WTC11 (cell line): ENCODE measurements at regions not wholly inside any gene's neighbourhood (a gene's known extent, or its start where the extent isn't known, plus 50 kb on each side); places are given as distances from the start of the nearest gene placed in this dataset.

Experiments
- ATAC-seq: fragments of 200-7000 bp; cut with Tn5 transposase; 2 replicates; pipeline ENCODE4 v1.10.0; 2021; ENCODE audit warnings: mild to moderate bottlenecking, moderate library complexity
- CTCF ChIA-PET: fragments of 300-600 bp; sonication (Branson Sonifier 250); formaldehyde crosslinking; loops from one replicate; lab custom pipeline; 2021; ENCODE audit warnings: antibody characterized with exemption; lab: Charles Lee
- POLR2A ChIA-PET: fragments of 350-600 bp; sonication (Branson Sonifier 250); formaldehyde crosslinking; loops from one replicate; lab custom pipeline; 2021; ENCODE audit warnings: antibody characterized with exemption; lab: Charles Lee
- DNase-seq: peaks from one replicate; pipeline ENCODE4 v3.0.0; 2021; ENCODE audit warnings: low spot score
- H3K27ac Mint-ChIP-seq: 2 replicates; pipeline ENCODE4 v1.8.0; 2021; ENCODE audit warnings: mixed read lengths
- H3K27me3 Mint-ChIP-seq: 2 replicates; pipeline ENCODE4 v1.8.0; 2021; ENCODE audit warnings: low read depth, mild to moderate bottlenecking, moderate library complexity, mixed read lengths
- H3K36me3 Mint-ChIP-seq: 2 replicates; pipeline ENCODE4 v1.8.0; 2021; ENCODE audit warnings: mixed read lengths
- H3K4me1 Mint-ChIP-seq: 2 replicates; pipeline ENCODE4 v1.8.0; 2022; ENCODE audit warnings: mixed read lengths
- H3K4me3 Mint-ChIP-seq: 2 replicates; pipeline ENCODE4 v1.8.0; 2021; ENCODE audit warnings: mild to moderate bottlenecking, moderate library complexity, mixed read lengths
- H3K9me3 Mint-ChIP-seq: 2 replicates; pipeline ENCODE4 v1.8.0; 2021; ENCODE audit warnings: mixed read lengths
- CREM ChIP-seq: sonication (generic); formaldehyde crosslinking; IDR thresholded peaks from 2 replicates; pipeline ENCODE4 v1.8.1; 2022; ENCODE audit warnings: mild to moderate bottlenecking, missing genetic modification reagents, moderate library complexity
- ELF4 ChIP-seq: sonication (generic); formaldehyde crosslinking; IDR thresholded peaks from 2 replicates; pipeline ENCODE4 v1.8.1; 2022; ENCODE audit warnings: low read depth, mild to moderate bottlenecking, moderate library complexity, missing genetic modification reagents
- EMX1 ChIP-seq: fragments of 250-450 bp; sonication (Bioruptor Pico); IDR thresholded peaks from 2 replicates; pipeline ENCODE4 v1.8.0; 2021; ENCODE audit warnings: mild to moderate bottlenecking
- ESRRA ChIP-seq: sonication (generic); formaldehyde crosslinking; IDR thresholded peaks from 2 replicates; pipeline ENCODE4 v1.8.1; 2022; ENCODE audit warnings: mild to moderate bottlenecking, missing genetic modification reagents, borderline replicate concordance
- FOXK1 ChIP-seq: sonication (generic); formaldehyde crosslinking; IDR thresholded peaks from 2 replicates; pipeline ENCODE4 v1.8.0; 2022; ENCODE audit warnings: mild to moderate bottlenecking, moderate library complexity, missing genetic modification reagents
- GRHL2 ChIP-seq: fragments of 250-450 bp; sonication (Bioruptor Pico); IDR thresholded peaks from 2 replicates; pipeline ENCODE4 v1.8.0; 2022; ENCODE audit warnings: mild to moderate bottlenecking, moderate library complexity; ENCODE audit not compliant: insufficient replicate concordance, severe bottlenecking
- KAT7 ChIP-seq: sonication (generic); formaldehyde crosslinking; IDR thresholded peaks from 2 replicates; pipeline ENCODE4 v1.8.1; 2023; ENCODE audit warnings: missing genetic modification reagents, mild to moderate bottlenecking, borderline replicate concordance
- NR2C2 ChIP-seq: sonication (generic); formaldehyde crosslinking; IDR thresholded peaks from 2 replicates; pipeline ENCODE4 v1.8.0; 2022; ENCODE audit warnings: mild to moderate bottlenecking, missing genetic modification reagents
- OVOL2 ChIP-seq: fragments of 250-450 bp; sonication (Bioruptor Pico); IDR thresholded peaks from 2 replicates; pipeline ENCODE4 v1.9.0; 2021; ENCODE audit warnings: mild to moderate bottlenecking, borderline replicate concordance
- TCF7 ChIP-seq: sonication (generic); formaldehyde crosslinking; IDR thresholded peaks from 2 replicates; pipeline ENCODE4 v1.8.0; 2022; ENCODE audit warnings: mild to moderate bottlenecking, low read depth, missing genetic modification reagents, moderate library complexity
- TF ChIP-seq, protein P1 (sequence below): sonication (generic); formaldehyde crosslinking; IDR thresholded peaks from 2 replicates; pipeline ENCODE4 v1.8.1; 2023; ENCODE audit warnings: mild to moderate bottlenecking, moderate library complexity, missing genetic modification reagents
- TF ChIP-seq, protein P2 (sequence below): sonication (generic); formaldehyde crosslinking; conservative IDR thresholded peaks from 2 replicates; pipeline ENCODE4 v1.8.1; 2022; ENCODE audit warnings: mild to moderate bottlenecking, missing genetic modification reagents
- TF ChIP-seq, protein P3 (sequence below): sonication (generic); formaldehyde crosslinking; IDR thresholded peaks from 2 replicates; pipeline ENCODE4 v1.8.0; 2022; ENCODE audit warnings: mild to moderate bottlenecking, missing genetic modification reagents
- TF ChIP-seq, protein P4 (sequence below): fragments of 250-450 bp; sonication (Bioruptor Pico); IDR thresholded peaks from 2 replicates; pipeline ENCODE4 v1.9.0; 2021; ENCODE audit warnings: mild to moderate bottlenecking, borderline replicate concordance
- TF ChIP-seq, protein P5 (sequence below): fragments of 250-450 bp; sonication (Bioruptor Pico); IDR thresholded peaks from 2 replicates; pipeline ENCODE4 v1.9.0; 2021; ENCODE audit warnings: mild to moderate bottlenecking
- TF ChIP-seq, protein P6 (sequence below): fragments of 250-450 bp; sonication (Bioruptor Pico); conservative IDR thresholded peaks from 2 replicates; pipeline ENCODE4 v1.9.0; 2021; ENCODE audit warnings: mild to moderate bottlenecking
- TF ChIP-seq, protein P7 (sequence below): sonication (generic); formaldehyde crosslinking; IDR thresholded peaks from 2 replicates; pipeline ENCODE4 v1.8.1; 2023; ENCODE audit warnings: mild to moderate bottlenecking, missing genetic modification reagents, moderate library complexity
- TF ChIP-seq, protein P8 (sequence below): sonication (generic); formaldehyde crosslinking; conservative IDR thresholded peaks from 2 replicates; pipeline ENCODE4 v1.8.1; 2023; ENCODE audit warnings: mild to moderate bottlenecking, low read depth, missing genetic modification reagents, moderate library complexity
- TF ChIP-seq, protein P9 (sequence below): sonication (generic); formaldehyde crosslinking; IDR thresholded peaks from 2 replicates; pipeline ENCODE4 v1.8.0; 2022; ENCODE audit warnings: mild to moderate bottlenecking, missing genetic modification reagents

DNA sequence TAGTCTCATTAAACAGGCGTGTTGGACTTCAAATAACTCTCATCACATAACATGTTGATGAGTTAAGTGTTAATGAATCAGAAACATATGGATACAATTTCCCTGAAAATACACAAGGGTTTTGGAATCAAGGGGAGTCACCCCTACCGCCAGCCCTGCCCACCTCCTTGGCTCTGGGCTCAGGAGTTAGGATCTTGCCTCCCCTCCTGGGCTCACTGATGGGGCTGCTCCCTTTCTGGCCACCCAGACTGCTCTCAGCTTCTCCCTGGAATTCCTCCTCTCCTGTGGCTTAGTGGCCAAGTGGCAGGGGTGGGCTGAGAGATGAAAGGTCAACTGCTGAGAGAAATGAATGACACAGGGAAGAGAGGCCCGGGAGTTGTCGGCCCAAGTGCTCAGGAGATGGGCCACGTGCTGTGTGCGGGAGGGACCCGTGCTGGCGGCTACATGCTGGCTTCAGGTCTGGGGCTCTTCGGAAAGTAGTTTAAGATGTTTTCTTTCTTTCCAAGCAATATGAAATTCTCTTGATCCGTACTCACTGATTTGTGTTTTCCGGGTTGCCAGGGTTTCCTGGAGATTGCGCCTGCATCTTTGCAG, 55.8 kb upstream of the TNP1 start (continued):
- TF ChIP-seq OVOL2 (no peak), ELF4 (CRISPR knock-in tag) (no peak), KAT7 (CRISPR knock-in tag) (no peak)
- TF ChIP-seq, protein P1, sequence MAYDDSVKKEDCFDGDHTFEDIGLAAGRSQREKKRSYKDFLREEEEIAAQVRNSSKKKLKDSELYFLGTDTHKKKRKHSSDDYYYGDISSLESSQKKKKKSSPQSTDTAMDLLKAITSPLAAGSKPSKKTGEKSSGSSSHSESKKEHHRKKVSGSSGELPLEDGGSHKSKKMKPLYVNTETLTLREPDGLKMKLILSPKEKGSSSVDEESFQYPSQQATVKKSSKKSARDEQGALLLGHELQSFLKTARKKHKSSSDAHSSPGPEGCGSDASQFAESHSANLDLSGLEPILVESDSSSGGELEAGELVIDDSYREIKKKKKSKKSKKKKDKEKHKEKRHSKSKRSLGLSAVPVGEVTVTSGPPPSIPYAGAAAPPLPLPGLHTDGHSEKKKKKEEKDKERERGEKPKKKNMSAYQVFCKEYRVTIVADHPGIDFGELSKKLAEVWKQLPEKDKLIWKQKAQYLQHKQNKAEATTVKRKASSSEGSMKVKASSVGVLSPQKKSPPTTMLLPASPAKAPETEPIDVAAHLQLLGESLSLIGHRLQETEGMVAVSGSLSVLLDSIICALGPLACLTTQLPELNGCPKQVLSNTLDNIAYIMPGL (CRISPR knock-in tag) = no peak
- TF ChIP-seq, protein P2, sequence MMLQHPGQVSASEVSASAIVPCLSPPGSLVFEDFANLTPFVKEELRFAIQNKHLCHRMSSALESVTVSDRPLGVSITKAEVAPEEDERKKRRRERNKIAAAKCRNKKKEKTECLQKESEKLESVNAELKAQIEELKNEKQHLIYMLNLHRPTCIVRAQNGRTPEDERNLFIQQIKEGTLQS (CRISPR knock-in tag) = no peak

DNA sequence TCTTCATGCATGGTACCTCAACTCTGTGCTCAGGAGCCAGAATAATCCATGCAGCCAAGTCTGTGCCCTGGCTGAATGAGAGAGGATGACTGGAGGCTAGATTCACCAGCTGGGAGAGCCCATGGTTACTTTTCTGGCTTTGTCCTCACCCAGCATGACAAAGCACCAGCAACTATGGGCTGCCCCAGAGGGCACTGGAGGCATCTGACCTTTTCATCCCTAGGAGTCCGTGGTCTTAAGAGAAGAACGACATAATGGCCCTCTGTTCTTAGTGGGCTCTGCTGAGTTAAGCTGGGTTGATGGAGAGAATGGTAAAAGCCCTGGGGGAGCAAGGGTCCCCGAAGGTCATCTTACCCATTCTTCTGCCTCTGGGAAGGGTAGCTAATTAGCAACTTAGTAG, 54.6 kb upstream of the TNP1 start:
- CTCF ChIA-PET = no interaction called here
- Mint-ChIP-seq H3K4me1 (no peaks in the 10 kb centered on the region), H3K9me3 (peaks cover 3% of the 10 kb centered on the region; the same call in 1 of the 2 replicates), H3K27me3 (no peaks in the 10 kb centered on the region), H3K36me3 (no peaks in the 10 kb centered on the region), H3K27ac (no peak overlapping the region), H3K4me3 (no peak overlapping the region)
- DNase-seq (no peak), ATAC-seq (no peak)
- POLR2A ChIA-PET = no interaction called here
- TF ChIP-seq EMX1 (CRISPR knock-in tag) (no peak), TCF7 (CRISPR knock-in tag) (no peak), NR2C2 (CRISPR knock-in tag) (no peak), GRHL2 (CRISPR knock-in tag) (no peak), FOXK1 (CRISPR knock-in tag) (no peak), CREM (CRISPR knock-in tag) (no peak), ESRRA (CRISPR knock-in tag) (no peak)
- TF ChIP-seq, protein P3, sequence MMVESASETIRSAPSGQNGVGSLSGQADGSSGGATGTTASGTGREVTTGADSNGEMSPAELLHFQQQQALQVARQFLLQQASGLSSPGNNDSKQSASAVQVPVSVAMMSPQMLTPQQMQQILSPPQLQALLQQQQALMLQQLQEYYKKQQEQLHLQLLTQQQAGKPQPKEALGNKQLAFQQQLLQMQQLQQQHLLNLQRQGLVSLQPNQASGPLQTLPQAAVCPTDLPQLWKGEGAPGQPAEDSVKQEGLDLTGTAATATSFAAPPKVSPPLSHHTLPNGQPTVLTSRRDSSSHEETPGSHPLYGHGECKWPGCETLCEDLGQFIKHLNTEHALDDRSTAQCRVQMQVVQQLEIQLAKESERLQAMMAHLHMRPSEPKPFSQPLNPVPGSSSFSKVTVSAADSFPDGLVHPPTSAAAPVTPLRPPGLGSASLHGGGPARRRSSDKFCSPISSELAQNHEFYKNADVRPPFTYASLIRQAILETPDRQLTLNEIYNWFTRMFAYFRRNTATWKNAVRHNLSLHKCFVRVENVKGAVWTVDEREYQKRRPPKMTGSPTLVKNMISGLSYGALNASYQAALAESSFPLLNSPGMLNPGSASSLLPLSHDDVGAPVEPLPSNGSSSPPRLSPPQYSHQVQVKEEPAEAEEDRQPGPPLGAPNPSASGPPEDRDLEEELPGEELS = no peak
- TF ChIP-seq, protein P4, sequence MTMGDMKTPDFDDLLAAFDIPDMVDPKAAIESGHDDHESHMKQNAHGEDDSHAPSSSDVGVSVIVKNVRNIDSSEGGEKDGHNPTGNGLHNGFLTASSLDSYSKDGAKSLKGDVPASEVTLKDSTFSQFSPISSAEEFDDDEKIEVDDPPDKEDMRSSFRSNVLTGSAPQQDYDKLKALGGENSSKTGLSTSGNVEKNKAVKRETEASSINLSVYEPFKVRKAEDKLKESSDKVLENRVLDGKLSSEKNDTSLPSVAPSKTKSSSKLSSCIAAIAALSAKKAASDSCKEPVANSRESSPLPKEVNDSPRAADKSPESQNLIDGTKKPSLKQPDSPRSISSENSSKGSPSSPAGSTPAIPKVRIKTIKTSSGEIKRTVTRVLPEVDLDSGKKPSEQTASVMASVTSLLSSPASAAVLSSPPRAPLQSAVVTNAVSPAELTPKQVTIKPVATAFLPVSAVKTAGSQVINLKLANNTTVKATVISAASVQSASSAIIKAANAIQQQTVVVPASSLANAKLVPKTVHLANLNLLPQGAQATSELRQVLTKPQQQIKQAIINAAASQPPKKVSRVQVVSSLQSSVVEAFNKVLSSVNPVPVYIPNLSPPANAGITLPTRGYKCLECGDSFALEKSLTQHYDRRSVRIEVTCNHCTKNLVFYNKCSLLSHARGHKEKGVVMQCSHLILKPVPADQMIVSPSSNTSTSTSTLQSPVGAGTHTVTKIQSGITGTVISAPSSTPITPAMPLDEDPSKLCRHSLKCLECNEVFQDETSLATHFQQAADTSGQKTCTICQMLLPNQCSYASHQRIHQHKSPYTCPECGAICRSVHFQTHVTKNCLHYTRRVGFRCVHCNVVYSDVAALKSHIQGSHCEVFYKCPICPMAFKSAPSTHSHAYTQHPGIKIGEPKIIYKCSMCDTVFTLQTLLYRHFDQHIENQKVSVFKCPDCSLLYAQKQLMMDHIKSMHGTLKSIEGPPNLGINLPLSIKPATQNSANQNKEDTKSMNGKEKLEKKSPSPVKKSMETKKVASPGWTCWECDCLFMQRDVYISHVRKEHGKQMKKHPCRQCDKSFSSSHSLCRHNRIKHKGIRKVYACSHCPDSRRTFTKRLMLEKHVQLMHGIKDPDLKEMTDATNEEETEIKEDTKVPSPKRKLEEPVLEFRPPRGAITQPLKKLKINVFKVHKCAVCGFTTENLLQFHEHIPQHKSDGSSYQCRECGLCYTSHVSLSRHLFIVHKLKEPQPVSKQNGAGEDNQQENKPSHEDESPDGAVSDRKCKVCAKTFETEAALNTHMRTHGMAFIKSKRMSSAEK (CRISPR knock-in tag) = no peak
- TF ChIP-seq, protein P5, sequence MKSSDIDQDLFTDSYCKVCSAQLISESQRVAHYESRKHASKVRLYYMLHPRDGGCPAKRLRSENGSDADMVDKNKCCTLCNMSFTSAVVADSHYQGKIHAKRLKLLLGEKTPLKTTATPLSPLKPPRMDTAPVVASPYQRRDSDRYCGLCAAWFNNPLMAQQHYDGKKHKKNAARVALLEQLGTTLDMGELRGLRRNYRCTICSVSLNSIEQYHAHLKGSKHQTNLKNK = no peak
- TF ChIP-seq, protein P6, sequence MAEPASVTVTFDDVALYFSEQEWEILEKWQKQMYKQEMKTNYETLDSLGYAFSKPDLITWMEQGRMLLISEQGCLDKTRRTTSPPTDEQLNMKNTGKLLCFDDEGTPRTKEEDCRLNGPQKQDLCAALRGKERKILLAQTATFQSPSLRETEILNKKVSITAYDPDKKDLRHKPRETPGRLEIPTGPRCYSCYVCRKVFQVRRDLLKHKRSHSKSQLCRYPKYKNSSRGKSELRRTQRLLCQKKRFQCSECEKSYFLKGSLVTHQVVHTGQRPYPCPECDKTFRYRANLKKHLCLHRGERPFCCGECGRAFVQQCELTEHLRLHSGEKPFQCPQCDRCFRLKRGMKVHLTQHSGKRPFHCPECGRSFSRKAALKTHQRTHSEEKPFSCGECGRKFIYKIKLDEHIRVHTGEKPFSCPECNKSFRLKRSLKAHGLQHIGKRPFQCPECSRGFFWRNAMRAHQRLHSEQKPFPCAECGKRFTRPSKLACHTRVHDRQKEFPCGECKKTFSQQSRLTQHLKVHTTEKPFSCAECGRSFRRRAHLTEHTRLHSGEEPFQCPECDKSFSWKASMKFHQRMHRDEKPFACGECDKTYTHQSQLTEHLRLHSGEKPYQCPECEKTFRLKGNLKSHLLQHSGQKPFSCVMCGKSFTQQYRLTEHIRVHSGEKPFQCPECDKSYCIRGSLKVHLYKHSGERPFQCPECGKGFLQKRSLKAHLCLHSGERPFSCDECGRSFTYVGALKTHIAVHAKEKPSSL (CRISPR knock-in tag) = no peak
- TF ChIP-seq, protein P7, sequence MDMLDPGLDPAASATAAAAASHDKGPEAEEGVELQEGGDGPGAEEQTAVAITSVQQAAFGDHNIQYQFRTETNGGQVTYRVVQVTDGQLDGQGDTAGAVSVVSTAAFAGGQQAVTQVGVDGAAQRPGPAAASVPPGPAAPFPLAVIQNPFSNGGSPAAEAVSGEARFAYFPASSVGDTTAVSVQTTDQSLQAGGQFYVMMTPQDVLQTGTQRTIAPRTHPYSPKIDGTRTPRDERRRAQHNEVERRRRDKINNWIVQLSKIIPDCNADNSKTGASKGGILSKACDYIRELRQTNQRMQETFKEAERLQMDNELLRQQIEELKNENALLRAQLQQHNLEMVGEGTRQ = no peak
- TF ChIP-seq, protein P8, sequence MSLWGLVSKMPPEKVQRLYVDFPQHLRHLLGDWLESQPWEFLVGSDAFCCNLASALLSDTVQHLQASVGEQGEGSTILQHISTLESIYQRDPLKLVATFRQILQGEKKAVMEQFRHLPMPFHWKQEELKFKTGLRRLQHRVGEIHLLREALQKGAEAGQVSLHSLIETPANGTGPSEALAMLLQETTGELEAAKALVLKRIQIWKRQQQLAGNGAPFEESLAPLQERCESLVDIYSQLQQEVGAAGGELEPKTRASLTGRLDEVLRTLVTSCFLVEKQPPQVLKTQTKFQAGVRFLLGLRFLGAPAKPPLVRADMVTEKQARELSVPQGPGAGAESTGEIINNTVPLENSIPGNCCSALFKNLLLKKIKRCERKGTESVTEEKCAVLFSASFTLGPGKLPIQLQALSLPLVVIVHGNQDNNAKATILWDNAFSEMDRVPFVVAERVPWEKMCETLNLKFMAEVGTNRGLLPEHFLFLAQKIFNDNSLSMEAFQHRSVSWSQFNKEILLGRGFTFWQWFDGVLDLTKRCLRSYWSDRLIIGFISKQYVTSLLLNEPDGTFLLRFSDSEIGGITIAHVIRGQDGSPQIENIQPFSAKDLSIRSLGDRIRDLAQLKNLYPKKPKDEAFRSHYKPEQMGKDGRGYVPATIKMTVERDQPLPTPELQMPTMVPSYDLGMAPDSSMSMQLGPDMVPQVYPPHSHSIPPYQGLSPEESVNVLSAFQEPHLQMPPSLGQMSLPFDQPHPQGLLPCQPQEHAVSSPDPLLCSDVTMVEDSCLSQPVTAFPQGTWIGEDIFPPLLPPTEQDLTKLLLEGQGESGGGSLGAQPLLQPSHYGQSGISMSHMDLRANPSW (CRISPR knock-in tag) = no peak
- TF ChIP-seq, protein P9, sequence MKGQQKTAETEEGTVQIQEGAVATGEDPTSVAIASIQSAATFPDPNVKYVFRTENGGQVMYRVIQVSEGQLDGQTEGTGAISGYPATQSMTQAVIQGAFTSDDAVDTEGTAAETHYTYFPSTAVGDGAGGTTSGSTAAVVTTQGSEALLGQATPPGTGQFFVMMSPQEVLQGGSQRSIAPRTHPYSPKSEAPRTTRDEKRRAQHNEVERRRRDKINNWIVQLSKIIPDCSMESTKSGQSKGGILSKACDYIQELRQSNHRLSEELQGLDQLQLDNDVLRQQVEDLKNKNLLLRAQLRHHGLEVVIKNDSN = no peak
